Lower leg skin (tissue), 4 donors: ENCODE measurements at regions not wholly inside any gene's neighbourhood (a gene's known extent, or its start where the extent isn't known, plus 50 kb on each side); places are given as distances from the start of the nearest gene placed in this dataset.

ENCODE experiments used
- DNase-seq, 2 donors: peaks; one replicate each; pipeline ENCODE4 v3.0.0-alpha.2; 2019; ENCODE audit warnings: low spot score in 2 of 2
- H3K4me3 ChIP-seq: fragments of 200-600 bp; sonication (generic); 2 replicates; pipeline ENCODE4 v1.5.1; 2017; ENCODE audit warnings: mild to moderate bottlenecking, low read depth; ENCODE audit not compliant: poor library complexity, severe bottlenecking
- POLR2A ChIP-seq, 2 donors: fragments of 450-650 bp; IDR thresholded peaks; one replicate each; pipeline ENCODE4 v1.6.1; 2016 to 2017; ENCODE audit warnings: antibody characterized with exemption in 2 of 2, mild to moderate bottlenecking in 1 of 2, moderate library complexity in 1 of 2
- WGBS, 2 donors: methylation state at CpG; one replicate each; pipeline ENCODE4 v1.1.5; 2018; 5-methylcytosine and 5-hydroxymethylcytosine counted together
- intact Hi-C: fragments of 100-400 bp; cut with DNase I; formaldehyde crosslinking; loops from one replicate; pipeline ENCODE4 v1.15.0; 2023; ENCODE audit warnings: low total_unique reads
- TF ChIP-seq, protein P1 (sequence below), 3 donors: fragments of 450-650 bp; IDR thresholded peaks; one replicate each; pipeline ENCODE4 v1.5.1; 2016; ENCODE audit warnings: antibody characterized with exemption in 3 of 3, mild to moderate bottlenecking in 3 of 3, moderate library complexity in 2 of 3

DNA sequence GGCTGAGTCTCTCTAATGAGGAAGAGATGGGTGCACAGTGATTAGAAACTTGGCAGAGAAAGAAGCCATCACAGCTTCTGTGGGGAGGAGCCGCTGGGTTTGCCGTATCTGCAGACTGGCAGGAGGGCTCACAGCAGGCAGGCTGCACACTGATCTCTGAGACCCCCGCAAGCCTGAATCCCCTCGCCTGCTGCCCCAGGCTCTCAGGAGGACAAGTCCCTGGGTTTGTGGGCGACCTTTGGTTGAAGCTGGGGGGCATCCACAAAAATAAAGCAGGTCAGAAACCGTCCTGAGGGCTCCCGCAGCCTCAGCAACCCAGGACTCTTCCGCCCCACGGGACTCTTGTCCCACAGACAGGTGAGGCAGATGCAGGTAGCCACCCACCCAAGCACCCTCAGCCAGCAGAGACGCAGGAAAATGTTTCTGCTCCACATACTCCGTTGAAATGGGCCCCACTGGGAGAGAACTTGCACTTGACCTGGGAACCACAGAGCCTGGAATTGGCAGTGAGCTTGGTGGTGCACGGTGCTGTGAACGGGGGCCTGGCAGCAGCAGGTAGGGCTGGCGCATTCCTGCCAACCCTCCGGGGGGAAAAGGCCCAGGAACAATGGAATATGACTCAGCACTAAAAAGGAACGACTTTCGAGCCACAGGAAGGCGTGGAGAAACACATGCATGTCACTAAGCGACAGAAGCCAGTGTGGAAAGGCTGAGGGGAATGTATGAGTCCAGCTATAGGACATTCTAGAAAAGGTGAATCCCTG is 89.9 kb downstream of the YTHDF1 start:
- no peak overlapping the region for H3K4me3 ChIP-seq
- TF ChIP-seq POLR2A (IDR thresholded peaks at IDR 0.05) = no peak
- TF ChIP-seq, protein P1, sequence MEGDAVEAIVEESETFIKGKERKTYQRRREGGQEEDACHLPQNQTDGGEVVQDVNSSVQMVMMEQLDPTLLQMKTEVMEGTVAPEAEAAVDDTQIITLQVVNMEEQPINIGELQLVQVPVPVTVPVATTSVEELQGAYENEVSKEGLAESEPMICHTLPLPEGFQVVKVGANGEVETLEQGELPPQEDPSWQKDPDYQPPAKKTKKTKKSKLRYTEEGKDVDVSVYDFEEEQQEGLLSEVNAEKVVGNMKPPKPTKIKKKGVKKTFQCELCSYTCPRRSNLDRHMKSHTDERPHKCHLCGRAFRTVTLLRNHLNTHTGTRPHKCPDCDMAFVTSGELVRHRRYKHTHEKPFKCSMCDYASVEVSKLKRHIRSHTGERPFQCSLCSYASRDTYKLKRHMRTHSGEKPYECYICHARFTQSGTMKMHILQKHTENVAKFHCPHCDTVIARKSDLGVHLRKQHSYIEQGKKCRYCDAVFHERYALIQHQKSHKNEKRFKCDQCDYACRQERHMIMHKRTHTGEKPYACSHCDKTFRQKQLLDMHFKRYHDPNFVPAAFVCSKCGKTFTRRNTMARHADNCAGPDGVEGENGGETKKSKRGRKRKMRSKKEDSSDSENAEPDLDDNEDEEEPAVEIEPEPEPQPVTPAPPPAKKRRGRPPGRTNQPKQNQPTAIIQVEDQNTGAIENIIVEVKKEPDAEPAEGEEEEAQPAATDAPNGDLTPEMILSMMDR (IDR thresholded peaks at IDR 0.05) = no peak
- WGBS, 2 donors = 58 to 72% methylated on average over 19 of the region's 19 CpGs
- intact Hi-C loops = no loop called here
- DNase-seq = no peak

DNA sequence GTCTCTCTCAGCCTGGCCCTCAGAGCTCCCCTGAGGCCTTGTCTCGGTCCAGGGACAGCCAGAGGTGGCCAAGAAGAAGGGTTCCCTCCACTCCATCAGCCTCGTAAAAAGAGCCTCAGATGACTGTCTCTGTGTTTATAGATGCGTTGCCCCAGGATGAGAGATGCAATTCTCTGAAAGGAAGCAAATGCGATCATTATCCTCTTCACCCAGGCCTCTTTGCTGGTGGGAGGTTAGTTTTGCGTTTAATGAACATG is 90.4 kb downstream of the YTHDF1 start:
- H3K4me3 ChIP-seq = no peak overlapping the region
- intact Hi-C loops = no loop called here
- 53 to 54% methylated on average over 5 of the region's 5 CpGs for WGBS, 2 donors
- DNase-seq = no peak
- no peak for TF ChIP-seq POLR2A (IDR thresholded peaks at IDR 0.05)
- TF ChIP-seq, protein P1 (IDR thresholded peaks at IDR 0.05) = no peak

DNA sequence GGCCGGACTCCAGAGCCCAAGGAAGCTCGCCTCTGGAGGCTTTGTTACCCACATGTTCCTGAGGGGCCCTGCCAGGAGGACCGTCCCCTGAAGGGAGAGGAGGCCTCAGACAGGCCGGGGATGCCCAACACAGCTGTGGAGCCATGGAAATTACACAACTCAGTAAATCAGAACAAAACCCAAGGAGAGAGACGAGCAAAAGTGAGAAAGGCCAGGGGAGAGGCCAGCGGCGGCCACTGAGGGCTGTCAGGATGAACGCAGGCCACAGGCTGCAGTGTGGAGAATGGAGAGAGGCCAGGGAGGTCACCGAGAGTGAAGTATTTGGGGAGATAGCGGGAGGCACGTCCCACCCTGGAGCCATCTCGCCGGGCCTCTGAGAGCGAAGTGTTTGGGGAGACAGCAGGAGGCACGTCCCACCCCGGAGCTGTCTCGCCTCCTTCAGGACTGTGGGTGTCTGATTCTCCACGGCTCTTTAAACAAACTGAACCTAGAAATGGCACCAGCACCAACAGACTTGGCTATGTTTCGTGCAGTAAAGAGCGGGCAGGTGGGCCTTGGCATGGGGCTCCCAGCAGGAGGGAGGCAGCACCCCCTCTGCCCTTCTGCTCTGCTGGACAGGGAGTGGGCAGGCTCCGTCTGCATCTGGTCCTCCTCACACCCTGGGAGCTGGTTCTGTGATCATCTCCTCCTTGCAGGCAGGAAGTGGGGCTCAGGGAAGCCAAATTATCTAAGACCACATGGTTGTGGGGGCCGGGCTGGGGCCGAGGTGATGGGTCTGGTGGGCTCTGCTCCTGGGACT is 91.0 kb downstream of the YTHDF1 start:
- intact Hi-C loops = no loop called here
- no peak overlapping the region for H3K4me3 ChIP-seq
- WGBS, 2 donors = 68% methylated on average over 23 of the region's 23 CpGs
- TF ChIP-seq, protein P1 (IDR thresholded peaks at IDR 0.05) = no peak
- no peak for TF ChIP-seq POLR2A (IDR thresholded peaks at IDR 0.05)
- peak in 1 of 2 donors; percentile 75 for DNase-seq

DNA sequence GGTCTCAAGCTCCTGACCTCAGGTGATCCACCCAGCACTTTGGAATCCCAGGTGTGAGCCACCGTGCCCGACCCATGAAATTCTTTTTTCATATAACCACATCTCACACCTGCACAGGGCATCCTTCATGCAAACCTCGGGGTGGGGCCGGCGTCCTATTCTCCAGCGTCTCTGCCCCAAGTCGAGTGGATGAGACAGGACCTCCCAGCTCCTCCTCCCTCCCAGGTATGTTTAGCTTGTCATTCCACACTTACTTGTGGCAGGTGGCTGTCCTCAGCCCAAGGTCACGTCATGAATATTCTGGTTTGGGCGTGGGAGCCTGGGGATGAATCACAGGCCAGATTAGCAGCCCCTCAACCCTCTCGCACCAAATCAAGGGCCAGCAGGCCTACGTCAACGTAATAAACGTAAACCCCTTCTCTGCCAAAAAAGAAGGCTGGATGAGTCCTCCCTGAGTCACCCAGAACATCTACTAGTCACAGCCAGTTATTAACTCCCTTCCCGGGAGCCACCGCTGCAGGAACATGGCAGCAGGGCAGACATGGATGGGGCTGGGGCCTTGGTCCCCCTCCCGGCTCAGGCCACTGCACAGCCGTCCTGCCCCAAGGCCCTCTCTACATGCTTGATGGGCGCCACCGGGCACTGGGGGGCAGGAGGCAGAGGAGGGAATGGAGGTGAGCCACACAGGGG is 91.7 kb downstream of the YTHDF1 start:
- intact Hi-C loops = no loop called here

DNA sequence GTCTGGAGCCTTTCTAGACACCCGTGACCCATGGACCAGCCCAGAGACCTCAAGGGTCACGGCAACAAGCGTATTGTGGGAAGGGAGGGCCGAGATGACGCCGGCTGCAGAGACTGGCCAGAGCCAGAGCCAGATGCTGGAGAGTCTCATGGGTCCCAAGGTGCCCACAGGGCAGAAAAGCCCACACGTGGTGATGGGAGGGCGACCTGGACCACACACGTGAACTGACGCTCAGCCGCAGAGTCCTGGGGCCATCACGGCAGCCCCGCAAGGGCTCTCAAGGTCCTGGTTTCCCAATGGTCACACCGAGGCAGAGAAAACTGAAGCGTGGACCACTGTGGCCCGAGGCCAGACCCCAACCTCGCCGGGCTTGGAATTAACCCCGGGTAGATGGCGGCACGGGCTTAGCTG is 92.6 kb downstream of the YTHDF1 start:
- H3K4me3 ChIP-seq = no peak overlapping the region
- 89% methylated on average over 20 to 21 of the region's 21 CpGs for WGBS, 2 donors
- intact Hi-C loops = no loop called here
- TF ChIP-seq, protein P1 (IDR thresholded peaks at IDR 0.05) = no peak
- no peak for TF ChIP-seq POLR2A (IDR thresholded peaks at IDR 0.05)
- peak in 1 of 2 donors; percentile 78 for DNase-seq

More for the DNA sequence above, 91.7 kb downstream of the YTHDF1 start:
- TF ChIP-seq, protein P1 (IDR thresholded peaks at IDR 0.05) = no peak
- TF ChIP-seq POLR2A (IDR thresholded peaks at IDR 0.05) = no peak
- no peak overlapping the region for H3K4me3 ChIP-seq
- DNase-seq = peak in 1 of 2 donors; percentile 43
- 81 to 83% methylated on average over 13 to 19 of the region's 19 CpGs for WGBS, 2 donors
